ENCODE measurements at regions not wholly inside any gene's neighbourhood (a gene's known extent, or its start where the extent isn't known, plus 50 kb on each side); places are given as distances from the start of the nearest gene placed in this dataset.

GRCh38 chr20:24102290-24102689 is 113.7 kb upstream of the GGTLC1 start:
- DNase-seq (ENCODE audit: low spot score): no peak

DNA sequence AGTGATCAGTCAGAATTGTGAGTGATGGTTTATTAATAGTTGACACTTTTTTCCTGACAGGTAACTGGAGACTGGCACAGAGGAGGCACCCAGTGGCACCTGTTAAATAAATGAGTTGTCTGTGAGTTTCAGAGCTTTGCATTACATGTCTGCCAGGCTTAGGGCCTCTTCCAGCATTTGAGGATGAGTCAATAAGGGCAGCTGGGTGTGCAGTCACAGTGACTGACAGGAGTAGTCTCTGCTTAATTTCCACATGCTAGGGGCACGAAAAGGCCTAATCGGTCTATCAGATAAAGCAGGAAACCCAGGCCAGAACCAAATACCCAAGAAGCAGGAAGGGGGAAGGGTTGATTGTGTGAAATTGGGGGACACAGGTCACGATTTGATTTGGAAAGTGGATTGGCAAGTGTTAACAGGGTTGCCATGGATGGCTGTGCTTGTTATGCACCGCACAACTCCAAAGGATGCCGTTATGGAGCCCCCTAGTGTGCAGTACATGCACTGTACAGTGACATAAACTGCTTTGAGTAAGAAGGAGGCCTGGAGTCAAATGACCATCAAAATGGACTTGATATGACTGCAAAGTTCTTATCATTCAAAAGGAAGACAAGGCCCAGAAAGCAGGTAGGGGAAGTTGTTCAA is 111.9 kb upstream of the GGTLC1 start:
- DNase-seq (ENCODE audit: low spot score): peak; percentile 22

DNA sequence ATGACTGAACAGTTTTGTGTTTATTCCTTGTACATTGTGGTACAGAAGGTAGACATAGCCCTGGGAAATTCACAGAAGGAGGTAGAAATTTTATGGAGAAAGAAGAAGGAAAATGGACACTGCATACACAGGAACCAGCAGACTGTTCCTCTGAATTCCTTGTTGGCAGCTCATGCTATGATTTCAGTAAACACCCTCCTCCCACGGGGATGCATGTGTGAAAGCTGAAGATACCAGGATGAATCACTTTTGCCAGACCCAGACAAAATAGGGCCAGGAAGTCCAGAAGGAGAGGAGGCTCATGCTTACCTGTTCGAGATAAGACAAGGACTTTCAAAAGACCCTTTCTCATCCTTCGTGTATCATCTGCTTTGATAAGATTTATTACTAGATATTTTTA is 110.3 kb upstream of the GGTLC1 start:
- no peak for DNase-seq (ENCODE audit: low spot score)

DNA sequence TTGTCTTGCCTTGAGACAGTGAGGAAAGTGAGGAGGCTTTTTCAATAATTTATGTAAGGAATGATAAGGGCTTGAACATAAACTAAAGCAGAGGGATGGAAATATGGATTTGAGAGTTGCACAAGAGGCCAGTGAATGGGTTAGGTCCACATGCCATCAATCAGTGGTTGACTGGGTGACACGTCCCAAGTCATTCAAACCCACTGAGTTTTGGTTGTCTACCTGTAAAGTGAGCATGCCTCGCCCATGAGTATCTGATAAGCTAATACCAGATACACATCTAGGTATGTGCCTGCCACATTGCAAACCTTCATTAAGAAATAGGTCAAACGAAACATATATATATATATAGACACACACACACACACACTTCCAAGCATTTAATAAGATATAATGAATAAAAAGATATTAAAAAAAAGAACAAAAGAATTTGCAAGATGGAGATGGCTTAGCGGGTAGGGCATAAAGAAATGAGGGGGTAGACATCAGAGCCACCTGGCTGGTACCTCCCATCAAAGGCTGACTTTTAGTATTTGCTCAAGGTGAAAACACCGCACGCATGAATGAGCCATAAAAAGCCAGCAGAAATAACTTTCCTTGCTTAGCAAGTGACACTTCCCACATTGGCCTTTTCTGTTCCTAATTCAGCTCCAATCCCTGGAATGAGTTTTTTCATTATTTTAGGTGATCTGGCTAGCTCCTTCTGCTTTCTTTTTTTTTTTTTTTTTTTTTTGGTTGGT is 109.1 kb upstream of the GGTLC1 start:
- DNase-seq (ENCODE audit: low spot score): no peak

GRCh38 chr20:24096864-24097450 is 108.4 kb upstream of the GGTLC1 start:
- no peak for DNase-seq (ENCODE audit: low spot score)

- no peak for DNase-seq (ENCODE audit: low spot score)
Observed at GRCh38 chr20:24096264-24096663, 107.7 kb upstream of the GGTLC1 start.

- no peak for DNase-seq (ENCODE audit: low spot score)
Observed at GRCh38 chr20:24095756-24096155, 107.2 kb upstream of the GGTLC1 start.

GRCh38 chr20:24095303-24095702 is 106.7 kb upstream of the GGTLC1 start:
- no peak for DNase-seq (ENCODE audit: low spot score)

- no peak for DNase-seq (ENCODE audit: low spot score)
Observed at GRCh38 chr20:24089576-24089975, 101.0 kb upstream of the GGTLC1 start.

DNA sequence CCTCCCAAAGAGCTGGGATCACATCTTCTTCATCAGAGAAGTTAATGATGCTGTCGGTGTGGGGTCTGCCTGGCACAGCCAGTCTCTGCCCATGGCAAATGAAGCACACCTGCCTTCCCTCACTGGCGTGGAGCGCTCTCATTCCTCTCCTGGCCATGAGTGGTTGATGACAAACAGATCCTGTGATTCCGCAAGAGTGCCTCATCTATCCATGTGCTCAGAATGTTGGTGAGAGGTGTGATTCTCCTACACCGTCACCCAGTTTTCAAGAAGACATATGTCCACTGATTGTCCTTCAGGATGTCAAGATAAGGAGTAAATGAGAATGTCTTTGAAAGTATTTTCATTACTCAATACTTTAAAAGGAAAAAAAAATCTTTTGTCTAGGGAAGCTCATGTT is 97.5 kb upstream of the GGTLC1 start:
- DNase-seq (ENCODE audit: low spot score): no peak

GRCh38 chr20:24084281-24084680 is 95.7 kb upstream of the GGTLC1 start:
- no peak for DNase-seq (ENCODE audit: low spot score)

DNA sequence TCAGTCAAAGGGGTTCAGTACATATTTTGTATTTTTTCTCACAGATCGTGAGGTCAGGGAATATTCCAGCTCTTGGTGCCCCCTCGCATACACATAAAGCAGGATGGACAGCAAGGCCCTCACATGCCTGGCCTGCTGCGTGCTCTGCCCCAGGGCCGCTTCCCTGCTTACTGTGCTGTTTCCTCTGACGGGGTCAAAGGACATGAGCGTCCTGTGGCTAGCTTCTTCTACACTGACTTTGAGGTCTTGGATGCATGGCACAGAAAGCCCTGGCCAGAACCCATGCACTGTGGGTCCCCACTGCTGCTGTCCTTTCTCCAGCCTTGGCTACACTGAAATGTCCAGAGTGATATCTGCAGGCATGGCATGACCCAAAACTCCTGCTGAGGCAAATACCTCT is 92.5 kb upstream of the GGTLC1 start:
- DNase-seq (ENCODE audit: low spot score): no peak

DNA sequence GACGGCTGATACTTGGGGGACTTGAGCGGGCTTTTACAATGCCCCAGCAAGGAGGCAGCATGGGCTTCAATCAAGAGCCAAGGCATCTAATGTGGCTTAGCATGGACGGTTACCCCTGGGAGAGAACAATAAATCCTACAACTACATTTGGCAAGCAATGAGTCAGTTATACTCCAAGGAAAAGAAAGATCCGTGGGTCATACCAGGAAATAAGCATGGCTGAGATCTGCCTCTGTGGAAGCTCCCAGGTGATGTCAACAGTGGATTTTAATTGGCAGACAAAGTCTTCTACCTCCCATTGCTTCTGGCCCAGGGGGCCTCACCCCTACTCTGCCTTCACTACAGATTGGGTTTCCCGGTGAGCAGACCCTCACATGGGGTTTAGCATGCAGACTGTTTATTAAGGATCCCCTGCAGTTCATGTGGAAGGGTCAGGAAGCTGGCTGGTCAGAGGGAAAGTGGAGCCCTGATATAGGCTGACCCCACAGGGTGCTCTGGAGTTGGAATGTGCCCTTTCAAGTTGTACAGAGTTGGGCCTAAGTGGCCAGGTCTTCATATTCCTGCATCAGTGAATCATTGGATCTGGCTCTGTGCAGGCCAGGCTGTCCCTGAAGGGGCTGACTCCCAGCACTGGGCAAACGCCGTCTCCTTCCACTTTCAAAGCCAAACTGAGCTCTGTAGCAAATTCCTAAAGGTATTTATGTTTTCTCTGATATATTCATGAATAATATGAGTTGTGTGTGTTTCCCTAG is 91.3 kb upstream of the GGTLC1 start:
- no peak for DNase-seq (ENCODE audit: low spot score)

DNA sequence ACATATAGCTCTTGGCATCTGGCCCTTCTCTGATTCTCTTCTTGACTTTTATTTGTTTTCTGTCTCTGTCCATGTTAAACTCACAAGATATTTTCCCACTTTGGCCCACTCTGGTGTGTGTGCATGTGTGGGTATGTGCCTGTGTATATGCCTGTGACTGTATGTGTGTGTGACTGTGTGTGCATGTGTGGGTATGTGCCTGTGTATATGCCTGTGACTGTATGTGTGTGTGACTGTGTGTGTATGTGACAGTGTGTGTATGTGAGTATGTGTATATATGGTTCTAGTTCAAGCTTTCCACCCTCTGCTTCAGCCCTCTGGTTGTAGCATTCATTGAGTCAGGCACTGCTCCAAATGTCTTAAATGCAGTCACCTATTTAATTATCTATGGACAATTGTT is 88.6 kb upstream of the GGTLC1 start:
- DNase-seq (ENCODE audit: low spot score): no peak

GRCh38 chr20:24070679-24071078 is 82.1 kb upstream of the GGTLC1 start:
- no peak for DNase-seq (ENCODE audit: low spot score)

DNA sequence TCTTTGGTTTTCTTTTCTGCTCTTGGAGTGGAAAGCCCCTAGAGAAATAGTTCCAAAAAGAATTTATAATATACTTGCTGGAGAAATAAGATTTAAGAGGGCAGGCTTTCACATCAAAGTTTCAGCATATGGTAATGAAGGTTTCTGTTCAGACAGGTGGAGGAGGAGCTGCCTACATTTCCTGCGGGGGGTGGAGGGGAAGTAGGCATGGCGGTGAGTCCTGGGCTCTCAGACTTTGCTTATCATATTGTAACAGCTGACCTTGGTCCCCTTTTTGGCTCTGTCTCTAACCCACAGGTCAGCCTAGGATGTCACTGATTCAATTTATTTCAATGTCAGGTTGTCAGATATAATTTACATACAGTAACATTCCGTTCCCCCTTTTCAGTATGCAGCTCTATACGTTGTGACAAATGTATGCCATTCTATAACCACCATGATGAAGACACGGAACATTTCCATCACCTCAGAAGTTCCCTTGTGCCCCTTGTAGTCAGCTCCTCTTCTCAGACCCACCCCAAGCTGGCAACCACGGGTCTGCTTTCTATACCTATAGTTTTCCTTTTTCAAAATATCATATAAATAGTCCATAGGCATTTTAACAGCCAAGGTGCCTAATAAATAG is 77.6 kb upstream of the GGTLC1 start:
- no peak for DNase-seq (ENCODE audit: low spot score)

- no peak for DNase-seq (ENCODE audit: low spot score)
Observed at GRCh38 chr20:24064915-24065314, 76.3 kb upstream of the GGTLC1 start.

DNA sequence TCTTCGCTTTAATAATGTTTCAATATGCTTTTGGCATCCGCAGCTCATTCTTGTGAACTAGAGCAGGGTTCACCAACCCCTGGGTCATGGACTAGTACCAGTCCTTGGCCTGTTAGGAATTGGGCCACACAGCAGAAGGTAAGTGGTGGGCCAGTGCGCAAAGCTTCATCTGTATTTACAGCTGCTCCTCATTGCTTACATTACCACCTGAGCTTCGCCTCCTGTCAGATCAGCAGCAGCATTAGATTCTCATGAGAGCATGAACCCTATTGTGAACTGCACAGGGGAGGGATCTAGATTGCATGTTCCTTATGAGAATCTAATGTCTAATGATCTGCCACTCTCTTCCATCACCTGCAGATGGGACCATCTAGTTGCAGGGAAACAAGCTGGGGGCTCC is 75.5 kb upstream of the GGTLC1 start:
- no peak for DNase-seq (ENCODE audit: low spot score)

DNA sequence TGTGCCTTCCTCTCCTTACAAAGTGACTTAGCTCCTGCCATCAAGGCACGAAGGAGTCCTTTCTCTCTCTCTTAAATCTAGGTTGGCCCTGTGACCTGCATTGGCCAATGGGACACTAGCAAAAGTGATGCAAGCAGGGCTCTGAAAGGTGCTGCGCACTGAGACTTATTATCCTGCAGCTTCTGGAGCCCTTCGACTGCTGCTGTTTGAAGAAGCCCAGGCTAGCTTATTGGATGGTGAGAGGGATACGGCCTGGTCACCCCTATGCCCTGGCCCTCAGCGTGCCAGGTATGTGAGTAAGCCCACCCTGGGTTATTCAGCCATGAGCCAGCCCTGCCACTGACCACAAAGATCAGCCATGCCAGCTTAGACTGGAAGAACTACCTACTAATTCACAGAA is 74.5 kb upstream of the GGTLC1 start:
- no peak for DNase-seq (ENCODE audit: low spot score)

GRCh38 chr20:24060851-24061590 is 72.4 kb upstream of the GGTLC1 start:
- no peak for DNase-seq (ENCODE audit: low spot score)

- DNase-seq (ENCODE audit: low spot score): no peak
Observed at GRCh38 chr20:24059174-24059573, 70.6 kb upstream of the GGTLC1 start.

GRCh38 chr20:24056491-24056890 is 67.9 kb upstream of the GGTLC1 start:
- DNase-seq (ENCODE audit: low spot score): no peak
